Myocyte (in vitro differentiated cells): ENCODE measurements at regions not wholly inside any gene's neighbourhood (a gene's known extent, or its start where the extent isn't known, plus 50 kb on each side); places are given as distances from the start of the nearest gene placed in this dataset.

Experiments
- DNase-seq: peaks from one replicate; pipeline ENCODE4 v3.0.0-alpha.2; 2012; ENCODE audit warnings: low read depth

- no peak for DNase-seq
Measured at GRCh38 chr5:171509467-171509866, 90.0 kb downstream of the FGF18 start.

- no peak for DNase-seq
Measured at GRCh38 chr5:171512397-171512796, 93.0 kb downstream of the FGF18 start.

GRCh38 chr5:171513591-171513990 lies 94.1 kb downstream of the FGF18 start:
- no peak for DNase-seq

DNA sequence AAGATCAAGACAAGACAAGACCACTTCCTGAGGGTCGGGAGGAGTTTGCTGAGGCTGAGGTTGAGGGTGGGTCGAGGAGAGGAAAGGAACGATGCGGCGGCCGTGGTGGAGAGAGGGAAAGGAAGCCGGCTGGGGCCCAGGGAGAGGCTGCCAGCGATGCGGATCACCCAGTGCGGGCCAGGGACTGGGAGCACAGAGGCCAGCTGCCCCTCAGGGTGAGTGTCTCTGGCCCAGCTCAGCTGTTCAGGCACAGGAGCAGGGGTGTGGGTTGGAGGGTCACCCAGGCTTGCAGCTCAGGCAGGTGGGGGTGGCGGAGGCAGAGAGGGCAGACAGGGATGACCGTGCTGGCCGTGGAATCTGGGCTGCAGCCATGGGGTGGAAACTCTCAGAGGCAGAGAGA lies 99.5 kb downstream of the FGF18 start:
- no peak for DNase-seq

- peak; percentile 51 for DNase-seq
Measured at GRCh38 chr5:171520300-171521174, 101.1 kb downstream of the FGF18 start.

- peak; percentile 81 for DNase-seq
Measured at GRCh38 chr5:171521219-171521633, 101.8 kb downstream of the FGF18 start.

- DNase-seq = no peak
Measured at GRCh38 chr5:171521679-171522078, 102.2 kb downstream of the FGF18 start.

- DNase-seq = no peak
Measured at GRCh38 chr5:171523781-171524180, 104.3 kb downstream of the FGF18 start.

GRCh38 chr5:171524466-171524865 lies 105.0 kb downstream of the FGF18 start:
- no peak for DNase-seq

- DNase-seq = no peak
Measured at GRCh38 chr5:171525085-171525484, 105.6 kb downstream of the FGF18 start.

DNA sequence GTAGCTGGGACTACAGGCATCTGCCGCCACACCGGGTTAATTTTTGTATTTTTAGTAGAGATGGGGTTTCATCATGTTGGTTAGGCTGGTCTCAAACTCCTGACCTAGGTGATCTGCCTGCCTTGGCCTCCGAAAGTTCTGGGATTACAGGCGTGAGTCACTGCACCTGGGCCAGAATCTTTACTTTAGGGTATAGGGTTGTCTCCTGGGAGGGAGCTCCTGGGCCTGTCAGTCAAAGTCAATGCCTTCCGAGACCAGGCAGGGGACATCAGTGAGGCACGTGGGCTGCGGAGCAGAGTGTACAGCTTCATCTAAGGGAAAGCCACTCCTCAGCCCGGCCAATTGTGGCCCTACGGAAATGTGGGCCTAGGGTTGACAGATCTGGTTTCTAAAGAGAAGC lies 108.6 kb downstream of the FGF18 start:
- DNase-seq = no peak

- DNase-seq = peak; percentile 18
Measured at GRCh38 chr5:171528865-171529614, 109.6 kb downstream of the FGF18 start.

- no peak for DNase-seq
Measured at GRCh38 chr5:171531638-171532037, 112.2 kb downstream of the FGF18 start.

DNA sequence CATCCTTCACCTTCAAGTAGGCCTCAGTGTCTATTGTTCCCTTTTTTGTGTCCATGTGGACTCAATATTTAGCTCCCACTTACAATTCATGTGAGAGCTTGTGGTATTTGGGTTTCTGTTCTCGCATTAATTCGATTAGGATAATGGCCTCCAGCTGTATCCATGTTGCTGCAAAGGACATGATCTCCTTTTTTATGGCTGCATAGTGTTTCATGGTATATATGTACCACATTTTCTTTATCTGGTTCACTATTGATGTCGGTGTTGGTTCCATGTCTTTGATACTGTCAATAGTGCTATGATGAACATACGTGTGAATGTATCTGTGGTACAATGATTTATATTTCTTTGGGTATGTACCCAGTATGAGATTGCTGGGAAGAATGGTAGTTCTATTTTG lies 113.7 kb downstream of the FGF18 start:
- no peak for DNase-seq

- no peak for DNase-seq
Measured at GRCh38 chr5:171534043-171534895, 114.8 kb downstream of the FGF18 start.

GRCh38 chr5:171535162-171535561 lies 115.7 kb downstream of the FGF18 start:
- DNase-seq = no peak

GRCh38 chr5:171537070-171537849 lies 117.8 kb downstream of the FGF18 start:
- DNase-seq = no peak

- DNase-seq = no peak
Measured at GRCh38 chr5:171537923-171538537, 118.6 kb downstream of the FGF18 start.

GRCh38 chr5:171538681-171539080 lies 119.2 kb downstream of the FGF18 start:
- DNase-seq = no peak

DNA sequence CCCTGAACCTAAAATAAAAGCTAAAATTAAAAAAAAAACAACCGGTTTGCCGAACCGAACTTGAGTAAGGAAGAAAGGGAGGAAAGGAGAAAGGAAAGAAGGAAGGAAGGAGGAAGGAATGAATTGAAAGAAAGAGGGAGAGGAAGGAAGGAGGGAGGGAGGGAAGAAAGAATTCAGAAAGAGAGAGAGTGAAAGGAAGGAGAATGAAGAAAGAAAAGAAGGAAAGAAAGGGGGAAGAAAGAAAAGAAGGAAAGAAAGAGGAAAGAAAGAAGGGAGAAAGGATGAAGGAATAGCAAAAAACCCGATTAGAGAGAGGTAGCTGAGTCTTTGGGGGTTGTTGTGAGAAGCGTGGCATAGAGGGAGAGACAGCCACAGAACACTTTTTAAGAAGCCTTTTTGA lies 121.4 kb downstream of the FGF18 start:
- no peak for DNase-seq
